Vagina (tissue), 2 donors: ENCODE measurements at regions not wholly inside any gene's neighbourhood (a gene's known extent, or its start where the extent isn't known, plus 50 kb on each side); places are given as distances from the start of the nearest gene placed in this dataset.

ENCODE experiments used
- DNase-seq, 2 donors: peaks; one replicate each; pipeline ENCODE4 v3.0.0-alpha.2; 2017; ENCODE audit errors: extremely low spot score in 2 of 2
- H3K27ac ChIP-seq: fragments of 200-600 bp; sonication (generic); one replicate; pipeline ENCODE4 v1.5.1; 2019
- H3K27me3 ChIP-seq: fragments of 200-600 bp; sonication (generic); one replicate; pipeline ENCODE4 v1.5.1; 2019
- H3K36me3 ChIP-seq, 2 donors: fragments of 200-600 bp; sonication (generic); one replicate each; pipeline ENCODE4 v1.5.1; 2017 to 2019
- H3K4me1 ChIP-seq: fragments of 200-600 bp; sonication (generic); one replicate; pipeline ENCODE4 v1.5.1; 2019
- H3K4me3 ChIP-seq, 2 donors: fragments of 200-600 bp; sonication (generic); 1 replicate in 1 of 2; 2 replicates in 1 of 2; pipeline ENCODE4 v1.5.1; 2016 to 2019
- H3K9me3 ChIP-seq: fragments of 200-600 bp; sonication (generic); one replicate; pipeline ENCODE4 v1.5.1; 2019
- CTCF ChIP-seq, 3 experiments: fragments of 450-650 bp in 2 of 3; fragments of 200-600 bp in 1 of 3; sonication (generic) in 1 of 3; IDR thresholded peaks; one replicate each; pipeline ENCODE4 v1.5.1; 2017 to 2019; ENCODE audit warnings: antibody characterized with exemption in 3 of 3, mild to moderate bottlenecking in 2 of 3, moderate library complexity in 2 of 3
- POLR2A ChIP-seq, 2 donors: fragments of 450-650 bp; IDR thresholded peaks; one replicate each; pipeline ENCODE4 v1.6.1; 2017; ENCODE audit warnings: antibody characterized with exemption in 2 of 2, mild to moderate bottlenecking in 2 of 2, moderate library complexity in 2 of 2
- POLR2AphosphoS5 ChIP-seq, 2 donors: sonication (generic); formaldehyde crosslinking; IDR thresholded peaks; one replicate each; pipeline ENCODE4 v1.9.0; 2017; ENCODE audit warnings: antibody characterized with exemption in 2 of 2, mild to moderate bottlenecking in 2 of 2, low read depth in 1 of 2; ENCODE audit not compliant: insufficient read depth in 1 of 2
- intact Hi-C: fragments of 100-400 bp; cut with DNase I; formaldehyde crosslinking; loops from one replicate; pipeline ENCODE4 v1.15.1; 2023

- Histone ChIP-seq H3K27me3 (no peaks in the 10 kb centered on the region), H3K36me3 (no peaks in the 10 kb centered on the region), H3K9me3 (no peaks in the 10 kb centered on the region), H3K4me1 (no peaks in the 10 kb centered on the region), H3K27ac (no peak overlapping the region), H3K4me3 (no peak overlapping the region)
- no peak for DNase-seq
- intact Hi-C loops = no loop called here
- TF ChIP-seq CTCF (IDR thresholded peaks at IDR 0.05) = no peak
- TF ChIP-seq POLR2AphosphoS5 (IDR thresholded peaks at IDR 0.05; ENCODE audit: insufficient read depth in 1 of 2, low read depth in 1 of 2) = no peak
- no peak for TF ChIP-seq POLR2A (IDR thresholded peaks at IDR 0.05)
Measured at GRCh38 chr2:215505044-215505786, 69.3 kb upstream of the FN1 start.

GRCh38 chr2:215504547-215504946, 68.7 kb upstream of the FN1 start:
- Histone ChIP-seq H3K27ac (no peak overlapping the region), H3K36me3 (no peaks in the 10 kb centered on the region), H3K27me3 (no peaks in the 10 kb centered on the region), H3K4me1 (no peaks in the 10 kb centered on the region), H3K4me3 (no peak overlapping the region), H3K9me3 (no peaks in the 10 kb centered on the region)
- no peak for DNase-seq
- intact Hi-C loops = no loop called here
- TF ChIP-seq POLR2AphosphoS5 (IDR thresholded peaks at IDR 0.05; ENCODE audit: insufficient read depth in 1 of 2, low read depth in 1 of 2) (no peak), POLR2A (IDR thresholded peaks at IDR 0.05) (no peak), CTCF (IDR thresholded peaks at IDR 0.05) (no peak)

GRCh38 chr2:215503381-215503780, 67.5 kb upstream of the FN1 start:
- H3K36me3 ChIP-seq = no peaks in the 10 kb centered on the region
- intact Hi-C loops = no loop called here
- DNase-seq = no peak
- no peaks in the 10 kb centered on the region for H3K4me1 ChIP-seq
- no peak overlapping the region for H3K27ac ChIP-seq
- no peak for TF ChIP-seq POLR2AphosphoS5 (IDR thresholded peaks at IDR 0.05; ENCODE audit: insufficient read depth in 1 of 2, low read depth in 1 of 2)
- no peak for TF ChIP-seq POLR2A (IDR thresholded peaks at IDR 0.05)
- TF ChIP-seq CTCF (IDR thresholded peaks at IDR 0.05) = no peak
- no peaks in the 10 kb centered on the region for H3K27me3 ChIP-seq
- H3K9me3 ChIP-seq = no peaks in the 10 kb centered on the region
- H3K4me3 ChIP-seq = no peak overlapping the region

- Histone ChIP-seq H3K27me3 (no peaks in the 10 kb centered on the region), H3K27ac (no peak overlapping the region), H3K9me3 (no peaks in the 10 kb centered on the region), H3K4me1 (no peaks in the 10 kb centered on the region), H3K4me3 (no peak overlapping the region), H3K36me3 (no peaks in the 10 kb centered on the region)
- intact Hi-C loops = no loop called here
- no peak for DNase-seq
- TF ChIP-seq CTCF (IDR thresholded peaks at IDR 0.05) (no peak), POLR2AphosphoS5 (IDR thresholded peaks at IDR 0.05; ENCODE audit: insufficient read depth in 1 of 2, low read depth in 1 of 2) (no peak), POLR2A (IDR thresholded peaks at IDR 0.05) (no peak)
Measured at GRCh38 chr2:215500466-215500865, 64.6 kb upstream of the FN1 start.

DNA sequence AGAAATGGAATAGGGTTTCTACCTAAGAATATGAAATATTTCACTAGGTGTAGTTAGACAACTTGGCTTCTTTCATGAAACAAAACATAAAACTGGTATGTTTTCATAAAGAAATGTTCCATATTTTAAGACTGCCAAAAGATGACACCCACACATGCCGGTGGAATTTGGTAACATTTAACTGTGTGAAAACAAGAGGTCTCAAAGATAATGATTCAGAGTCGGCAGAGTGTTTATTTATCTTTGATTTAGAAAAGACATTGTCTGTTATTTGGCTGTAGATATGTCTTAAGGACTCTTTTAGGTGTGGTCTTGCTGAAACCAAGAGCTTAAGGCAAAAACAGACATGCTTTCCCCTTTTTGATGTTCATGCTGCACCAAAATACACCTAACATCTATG, 63.5 kb upstream of the FN1 start:
- Histone ChIP-seq H3K27ac (no peak overlapping the region), H3K4me1 (no peaks in the 10 kb centered on the region), H3K9me3 (no peaks in the 10 kb centered on the region), H3K36me3 (no peaks in the 10 kb centered on the region), H3K4me3 (no peak overlapping the region), H3K27me3 (no peaks in the 10 kb centered on the region)
- intact Hi-C loops = no loop called here
- DNase-seq = no peak
- TF ChIP-seq CTCF (IDR thresholded peaks at IDR 0.05) (no peak), POLR2A (IDR thresholded peaks at IDR 0.05) (no peak), POLR2AphosphoS5 (IDR thresholded peaks at IDR 0.05; ENCODE audit: insufficient read depth in 1 of 2, low read depth in 1 of 2) (no peak)
